IPS DF 6.9 (cell line): ENCODE measurements at regions not wholly inside any gene's neighbourhood (a gene's known extent, or its start where the extent isn't known, plus 50 kb on each side); places are given as distances from the start of the nearest gene placed in this dataset.

Experiments used
- DNase-seq: peaks from one replicate; pipeline ENCODE4 v3.0.0-alpha.2; 2013; ENCODE audit warnings: low read depth, low spot score
- H3K27ac ChIP-seq: one replicate; pipeline ENCODE4 v1.5.1; 2013; ENCODE audit warnings: low read length, control low read depth
- H3K27me3 ChIP-seq: 2 replicates; pipeline ENCODE4 v1.6.1; 2013; ENCODE audit warnings: mild to moderate bottlenecking, low read length; ENCODE audit not compliant: control insufficient read depth, insufficient read depth
- H3K36me3 ChIP-seq: 2 replicates; pipeline ENCODE4 v1.6.1; 2013; ENCODE audit warnings: low read length; ENCODE audit not compliant: control insufficient read depth, insufficient read depth
- H3K4me1 ChIP-seq: 2 replicates; pipeline ENCODE4 v1.6.1; 2013; ENCODE audit warnings: low read length; ENCODE audit not compliant: control insufficient read depth, insufficient read depth
- H3K4me3 ChIP-seq: 2 replicates; pipeline ENCODE4 v1.5.1; 2013; ENCODE audit warnings: mild to moderate bottlenecking, low read length
- H3K9me3 ChIP-seq: 2 replicates; pipeline ENCODE4 v1.6.1; 2013; ENCODE audit warnings: low read length, inconsistent platforms; ENCODE audit not compliant: control insufficient read depth, insufficient read depth
- WGBS: extraction: QIAGEN DNeasy Blood & Tissue Kit; methylation state at CpG from one replicate; pipeline ENCODE4 v1.1.7; 2013; ENCODE audit warnings: mixed read lengths, missing lambda C conversion rate; ENCODE audit not compliant: insufficient read length, insufficient coverage; 5-methylcytosine and 5-hydroxymethylcytosine counted together

DNA sequence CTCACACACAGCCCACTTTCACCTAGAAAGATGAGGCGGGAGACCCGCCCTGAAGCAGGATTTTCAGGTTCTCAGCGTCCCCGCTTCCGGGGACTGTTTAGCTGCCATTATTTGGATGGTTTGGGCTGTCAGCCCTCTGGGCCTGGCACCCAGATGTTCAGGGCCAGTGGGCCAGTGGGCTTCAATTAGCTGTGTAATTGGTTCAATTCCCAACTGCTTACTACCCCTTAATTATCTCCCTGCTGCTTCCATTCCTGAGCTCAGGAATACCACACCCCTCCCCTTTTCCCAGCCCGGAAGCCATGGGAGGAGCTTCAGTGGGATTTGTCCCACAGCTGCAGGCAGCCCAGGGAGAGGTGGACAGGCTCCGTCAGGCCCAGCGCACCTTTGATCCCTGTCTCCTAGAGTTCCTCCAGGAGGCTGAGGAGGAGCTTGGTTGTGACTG lies 114.1 kb upstream of the MYCN start:
- no CpG with 5 or more reads among the region's 8 CpGs for WGBS
- Histone ChIP-seq H3K36me3 (no peaks in the 10 kb centered on the region), H3K9me3 (no peaks in the 10 kb centered on the region), H3K4me3 (no peak overlapping the region), H3K27me3 (no peaks in the 10 kb centered on the region), H3K27ac (no peak overlapping the region), H3K4me1 (no peaks in the 10 kb centered on the region; the same call in 1 of the 2 replicates)
- DNase-seq = no peak

DNA sequence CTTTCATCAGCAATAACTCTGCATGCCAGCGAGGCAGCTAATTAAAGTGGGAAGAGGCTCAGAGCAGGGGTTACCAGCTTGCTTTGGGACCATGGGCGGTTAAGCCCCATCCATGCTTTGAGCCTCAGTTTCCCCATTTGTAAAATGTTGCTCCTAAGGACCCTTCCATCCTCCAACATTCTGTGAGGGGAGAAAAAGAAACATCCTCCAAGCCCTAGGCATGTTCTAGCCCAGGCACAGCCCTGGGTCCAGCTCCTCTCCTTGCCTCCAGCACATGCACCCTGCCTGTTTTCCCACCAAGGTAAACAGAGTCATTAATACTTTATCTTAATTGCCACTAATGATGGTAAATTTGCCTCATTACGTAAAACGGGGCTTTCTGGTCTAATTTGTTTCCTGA lies 113.3 kb upstream of the MYCN start:
- H3K9me3 ChIP-seq = no peaks in the 10 kb centered on the region
- DNase-seq = no peak
- H3K4me3 ChIP-seq = no peak overlapping the region
- H3K4me1 ChIP-seq = no peaks in the 10 kb centered on the region; the same call in 1 of the 2 replicates
- no peaks in the 10 kb centered on the region for H3K27me3 ChIP-seq
- no peaks in the 10 kb centered on the region for H3K36me3 ChIP-seq
- H3K27ac ChIP-seq = no peak overlapping the region
- WGBS = no CpG with 5 or more reads among the region's 4 CpGs

DNA sequence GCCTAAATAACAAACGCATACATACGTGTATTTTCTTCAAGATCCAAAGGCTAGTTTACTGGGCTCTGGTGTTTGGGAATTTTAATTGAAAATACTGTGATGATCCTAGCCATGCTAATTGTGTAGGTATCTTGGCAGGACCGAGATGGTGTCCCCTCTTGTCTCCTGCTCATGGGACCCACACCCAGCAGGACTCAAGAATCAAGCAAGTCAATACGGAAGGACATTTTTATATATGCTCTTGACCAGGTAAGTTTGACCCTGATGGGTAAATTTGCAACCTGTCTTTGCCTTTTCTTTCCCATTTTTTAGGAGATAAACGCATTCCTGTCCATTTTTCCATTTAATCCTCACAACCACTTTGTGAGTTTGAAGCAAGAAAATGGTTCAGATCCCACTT lies 111.8 kb upstream of the MYCN start:
- no peak for DNase-seq
- Histone ChIP-seq H3K4me1 (no peaks in the 10 kb centered on the region; the same call in 1 of the 2 replicates), H3K4me3 (no peak overlapping the region), H3K27ac (no peak overlapping the region), H3K9me3 (no peaks in the 10 kb centered on the region), H3K27me3 (no peaks in the 10 kb centered on the region), H3K36me3 (no peaks in the 10 kb centered on the region)
- WGBS = no CpG with 5 or more reads among the region's 5 CpGs

DNA sequence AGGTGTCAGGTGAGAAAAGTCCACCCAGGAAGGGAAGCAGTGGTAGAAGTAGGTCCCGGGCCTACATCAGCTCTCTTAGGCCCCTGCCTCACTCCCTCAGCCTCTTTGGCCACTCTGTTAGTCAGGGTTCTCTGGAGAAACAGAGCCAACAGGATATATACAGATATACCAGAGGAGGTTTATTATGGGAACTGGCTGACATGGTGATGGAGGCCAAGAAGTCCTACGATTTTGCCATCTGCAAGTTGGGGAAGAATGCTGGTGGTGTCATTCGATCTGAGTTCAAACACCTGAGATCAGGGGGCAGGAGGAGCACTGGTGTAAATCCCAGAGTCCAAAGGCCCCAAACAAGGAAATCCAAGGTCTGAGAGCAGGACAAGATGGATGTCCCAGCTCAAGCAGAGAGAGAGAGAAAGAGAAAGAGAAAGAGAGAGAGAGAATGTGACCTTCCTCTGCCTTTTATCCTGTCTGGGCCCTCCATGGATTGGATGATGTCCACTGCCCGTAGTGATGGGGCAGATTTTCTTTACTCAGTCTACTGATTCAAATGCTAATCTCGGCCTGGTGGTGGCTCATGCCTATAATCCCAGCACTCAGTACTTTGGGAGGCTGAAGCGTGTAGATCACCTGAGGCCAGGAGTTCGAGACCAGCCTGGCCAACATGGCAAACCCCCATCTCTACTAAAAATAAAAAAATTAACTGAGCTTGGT lies 111.1 kb upstream of the MYCN start:
- Histone ChIP-seq H3K27me3 (no peaks in the 10 kb centered on the region), H3K9me3 (no peaks in the 10 kb centered on the region), H3K4me3 (no peak overlapping the region), H3K36me3 (no peaks in the 10 kb centered on the region), H3K27ac (no peak overlapping the region), H3K4me1 (no peaks in the 10 kb centered on the region; the same call in 1 of the 2 replicates)
- no peak for DNase-seq
- WGBS = no CpG with 5 or more reads among the region's 7 CpGs

DNA sequence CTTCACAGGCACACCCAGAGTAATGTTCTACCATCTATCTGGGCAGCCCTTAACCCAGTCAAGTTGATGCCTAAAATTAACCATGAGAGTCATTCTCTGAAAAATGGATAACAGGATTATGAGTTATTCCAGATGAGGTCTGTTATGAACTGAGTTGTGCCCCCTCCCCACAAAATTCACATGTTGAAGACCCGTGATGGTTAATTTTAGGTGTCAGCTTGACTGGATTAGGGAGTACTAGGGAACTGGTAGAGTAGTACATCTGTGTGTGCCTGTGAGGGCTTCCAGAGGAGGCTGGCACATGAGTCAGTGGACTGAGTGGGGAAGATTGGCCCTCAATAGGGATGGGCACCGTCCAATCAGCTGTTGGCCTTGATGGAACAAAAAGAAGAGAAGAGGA lies 110.4 kb upstream of the MYCN start:
- WGBS = no CpG with 5 or more reads among the region's 2 CpGs

DNA sequence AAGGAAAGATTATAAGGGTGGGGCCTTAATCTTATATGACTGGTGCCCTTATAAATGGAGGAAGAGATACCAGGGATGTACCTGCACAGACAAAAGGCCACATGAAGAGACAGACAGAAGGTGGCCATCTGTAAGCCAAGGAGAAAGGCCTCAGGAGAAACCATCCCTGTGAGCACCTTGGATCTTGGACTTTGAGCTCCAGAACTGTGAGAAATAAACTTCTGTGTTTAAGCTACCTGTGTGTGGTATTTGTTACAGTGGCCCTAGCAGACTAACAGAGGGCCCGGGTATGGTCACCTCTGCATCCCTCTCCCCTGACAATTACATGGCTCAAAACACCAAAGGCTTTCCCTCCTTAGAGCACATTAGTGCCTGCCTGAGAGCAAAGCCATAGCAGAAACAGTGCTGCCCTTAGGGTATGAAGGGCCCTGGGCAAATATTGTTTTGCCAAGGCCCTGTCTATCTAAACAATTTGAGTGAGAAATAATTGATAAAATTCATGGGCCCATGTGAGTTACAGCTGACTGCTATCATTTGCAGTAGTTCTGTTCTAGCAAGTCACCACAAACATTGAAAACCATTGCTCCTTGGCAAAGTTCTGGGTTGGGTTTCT lies 109.3 kb upstream of the MYCN start:
- no peak for DNase-seq
- Histone ChIP-seq H3K27ac (no peak overlapping the region), H3K4me3 (no peak overlapping the region), H3K27me3 (no peaks in the 10 kb centered on the region), H3K4me1 (no peaks in the 10 kb centered on the region; the same call in 1 of the 2 replicates), H3K9me3 (no peaks in the 10 kb centered on the region), H3K36me3 (no peaks in the 10 kb centered on the region)
- WGBS = no CpG with 5 or more reads among the region's 1 CpG

More for the DNA sequence above, 110.4 kb upstream of the MYCN start:
- no peak overlapping the region for H3K27ac ChIP-seq
- H3K4me1 ChIP-seq = no peaks in the 10 kb centered on the region; the same call in 1 of the 2 replicates
- H3K9me3 ChIP-seq = no peaks in the 10 kb centered on the region
- DNase-seq = no peak
- H3K27me3 ChIP-seq = no peaks in the 10 kb centered on the region
- no peaks in the 10 kb centered on the region for H3K36me3 ChIP-seq
- H3K4me3 ChIP-seq = no peak overlapping the region

DNA sequence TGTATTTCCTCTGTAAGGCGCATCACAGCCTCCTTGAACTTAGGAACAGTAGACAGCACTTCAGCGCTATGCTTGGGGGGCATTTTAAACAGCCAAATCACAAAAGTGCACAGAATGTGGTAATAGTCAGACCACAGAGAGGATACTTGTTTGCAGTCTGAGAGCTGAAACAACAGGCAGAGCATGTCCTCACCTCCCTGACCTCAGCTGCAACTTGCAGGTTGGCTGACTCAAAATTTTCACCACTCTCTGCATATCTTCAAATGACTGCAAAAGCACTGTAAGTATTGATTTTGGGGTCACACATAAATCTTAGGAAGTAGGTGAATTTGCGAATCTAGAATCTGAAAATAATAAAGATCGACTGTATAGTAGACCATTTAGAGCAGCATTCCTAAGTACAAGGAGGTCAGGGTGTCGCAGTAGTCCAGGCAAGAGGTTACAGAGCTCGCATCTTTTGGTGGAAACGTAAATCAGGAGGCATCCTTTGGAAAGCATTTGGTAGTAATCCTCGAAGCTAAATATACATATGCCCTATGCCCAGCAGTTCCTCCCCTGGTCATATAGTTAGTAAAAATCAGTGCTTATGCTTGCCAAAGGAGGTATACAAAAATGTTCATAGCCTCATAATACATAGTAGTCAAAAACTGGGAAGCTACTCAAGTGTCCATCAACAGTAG lies 108.2 kb upstream of the MYCN start:
- DNase-seq = no peak
- no CpG with 5 or more reads among the region's 8 CpGs for WGBS

DNA sequence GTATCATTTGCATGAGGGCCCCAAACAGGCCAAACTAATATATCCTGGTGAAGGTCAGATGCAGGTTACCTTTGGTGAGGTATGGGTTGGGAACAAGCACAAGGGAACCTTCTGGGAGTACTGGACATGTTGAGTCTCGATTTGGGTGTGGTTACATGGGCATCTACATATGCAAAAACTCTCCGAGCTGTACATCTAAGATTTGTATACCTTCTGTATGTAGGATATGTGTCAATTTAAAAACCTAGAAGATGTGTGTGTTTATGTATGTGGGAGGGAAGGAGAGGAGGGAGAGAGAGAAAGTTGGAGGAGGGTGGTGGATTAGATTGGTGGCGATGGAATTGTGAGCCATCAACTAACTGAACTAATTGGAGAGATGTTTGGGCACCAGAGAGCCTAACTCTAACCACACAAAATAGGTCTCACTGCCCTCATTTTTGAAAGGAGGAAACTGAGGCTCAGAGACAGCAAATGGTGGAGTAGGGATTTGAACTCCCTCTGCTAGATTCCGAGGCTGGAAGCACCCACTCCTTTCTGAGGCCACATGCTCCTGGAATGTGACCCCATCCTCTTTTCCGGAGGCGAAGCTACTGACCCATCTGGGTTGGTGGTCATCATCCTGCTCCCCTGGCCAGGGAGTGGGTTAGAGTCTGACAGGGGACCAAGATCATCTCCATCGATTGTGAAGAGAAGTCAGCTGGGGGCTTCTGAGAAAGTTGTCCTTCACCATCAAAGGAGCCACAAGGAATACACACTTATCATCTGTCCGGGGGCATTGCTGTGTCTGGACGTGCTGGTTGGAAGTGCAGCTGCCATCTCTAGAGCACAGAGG lies 107.3 kb upstream of the MYCN start:
- Histone ChIP-seq H3K9me3 (no peaks in the 10 kb centered on the region), H3K27me3 (no peaks in the 10 kb centered on the region), H3K36me3 (no peaks in the 10 kb centered on the region), H3K4me1 (no peaks in the 10 kb centered on the region), H3K27ac (no peak overlapping the region), H3K4me3 (no peak overlapping the region)
- no peak for DNase-seq
- WGBS = no CpG with 5 or more reads among the region's 9 CpGs

More for the DNA sequence above, 108.2 kb upstream of the MYCN start:
- Histone ChIP-seq H3K9me3 (no peaks in the 10 kb centered on the region), H3K36me3 (no peaks in the 10 kb centered on the region), H3K27me3 (no peaks in the 10 kb centered on the region), H3K4me1 (no peaks in the 10 kb centered on the region), H3K27ac (no peak overlapping the region), H3K4me3 (no peak overlapping the region)

DNA sequence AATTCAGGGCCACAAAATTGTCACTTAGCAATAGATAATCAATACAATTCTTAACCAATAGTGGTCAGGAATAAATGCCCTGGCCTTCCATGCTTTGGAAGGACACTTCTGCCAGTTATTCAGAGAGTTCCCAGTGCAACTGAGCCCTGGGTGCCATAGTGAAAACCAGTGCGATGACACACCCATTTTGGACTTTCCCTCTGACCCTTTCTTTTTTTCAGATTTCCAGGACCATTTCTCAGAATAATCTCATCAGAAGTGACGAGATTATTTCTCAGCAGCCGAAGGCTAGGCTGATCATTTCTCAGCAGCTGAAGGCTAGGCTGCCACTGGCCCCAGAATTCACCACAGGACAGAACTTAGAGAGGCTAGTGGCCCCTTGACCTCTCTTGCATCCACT lies 106.6 kb upstream of the MYCN start:
- no peaks in the 10 kb centered on the region for H3K4me1 ChIP-seq
- no peak for DNase-seq
- H3K4me3 ChIP-seq = no peak overlapping the region
- no peak overlapping the region for H3K27ac ChIP-seq
- H3K36me3 ChIP-seq = no peaks in the 10 kb centered on the region
- no peaks in the 10 kb centered on the region for H3K9me3 ChIP-seq
- no CpG with 5 or more reads among the region's 3 CpGs for WGBS
- no peaks in the 10 kb centered on the region for H3K27me3 ChIP-seq

DNA sequence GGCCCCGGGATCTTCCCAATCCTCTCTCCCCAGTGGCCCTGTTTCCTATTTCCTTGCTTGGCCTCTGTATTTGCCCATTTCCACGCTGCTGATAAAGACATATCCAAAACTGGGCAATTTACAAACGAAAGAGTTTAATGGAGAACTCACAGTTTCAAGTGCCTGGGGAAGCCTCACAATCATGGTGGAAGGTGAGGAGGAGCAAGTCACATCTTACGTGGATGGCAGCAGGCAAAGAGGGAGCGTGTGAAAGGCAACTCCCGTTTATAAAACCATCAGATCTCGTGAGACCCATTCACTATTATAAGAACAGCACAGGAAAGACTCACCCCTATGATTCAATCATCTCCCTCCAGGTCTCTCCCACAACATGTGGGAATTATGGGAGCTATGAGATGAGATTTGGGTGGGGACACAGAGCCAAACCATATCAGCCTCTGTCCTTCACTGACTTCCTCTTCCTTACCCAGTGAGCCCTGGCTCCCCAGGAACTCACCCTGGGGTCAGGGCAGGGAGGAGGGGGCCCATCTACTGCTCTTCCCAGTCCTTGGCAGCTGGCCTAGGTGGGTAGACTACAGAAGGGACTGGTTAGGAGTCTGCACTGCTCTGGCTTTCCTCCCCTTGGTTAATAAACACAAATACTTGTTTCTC lies 105.8 kb upstream of the MYCN start:
- no peak overlapping the region for H3K27ac ChIP-seq
- WGBS = no CpG with 5 or more reads among the region's 7 CpGs
- no peaks in the 10 kb centered on the region for H3K4me1 ChIP-seq
- H3K4me3 ChIP-seq = no peak overlapping the region
- no peaks in the 10 kb centered on the region for H3K36me3 ChIP-seq
- no peak for DNase-seq
- H3K9me3 ChIP-seq = no peaks in the 10 kb centered on the region
- H3K27me3 ChIP-seq = no peaks in the 10 kb centered on the region
